CD4-positive, alpha-beta memory T cell (primary cell): ENCODE measurements at regions not wholly inside any gene's neighbourhood (a gene's known extent, or its start where the extent isn't known, plus 50 kb on each side); places are given as distances from the start of the nearest gene placed in this dataset.

Experiments
- CTCF ChIA-PET: fragments of 350-600 bp; sonication (Branson Sonifier 250); formaldehyde crosslinking; loops from one replicate; lab custom pipeline; 2021; ENCODE audit warnings: inconsistent platforms; ENCODE audit not compliant: partially characterized antibody; lab: Charles Lee
- POLR2A ChIA-PET: fragments of 350-600 bp; sonication (Branson Sonifier 250); formaldehyde crosslinking; loops from one replicate; lab custom pipeline; 2021; ENCODE audit not compliant: partially characterized antibody; lab: Charles Lee
- DNase-seq, 5 donors: peaks; one replicate each; pipeline versions ENCODE4 v3.0.0 to v3.0.0-alpha.2; 2020 to 2022; ENCODE audit warnings: mixed read lengths in 1 of 5
- H3K27ac ChIP-seq: one replicate; pipeline ENCODE4 v1.7.0; 2013; ENCODE audit warnings: low read depth, low read length
- H3K27me3 ChIP-seq: 2 replicates; pipeline ENCODE4 v1.7.0; 2013; ENCODE audit warnings: mild to moderate bottlenecking, low read length, moderate library complexity; ENCODE audit not compliant: insufficient read depth
- H3K36me3 ChIP-seq: 2 replicates; pipeline ENCODE4 v1.7.0; 2013; ENCODE audit warnings: mild to moderate bottlenecking, low read length, moderate library complexity; ENCODE audit not compliant: insufficient read depth
- H3K4me1 ChIP-seq: 2 replicates; pipeline ENCODE4 v1.7.0; 2013; ENCODE audit warnings: mild to moderate bottlenecking, low read length, moderate library complexity; ENCODE audit not compliant: insufficient read depth
- H3K4me3 ChIP-seq, 2 donors: one replicate each; pipeline ENCODE4 v1.7.0; 2013; ENCODE audit warnings: low read length in 2 of 2, mild to moderate bottlenecking in 1 of 2
- H3K9me3 ChIP-seq, 2 donors: one replicate each; pipeline ENCODE4 v1.7.0; 2013; ENCODE audit warnings: low read length in 2 of 2, control low read depth in 1 of 2; ENCODE audit not compliant: control insufficient read depth in 1 of 2
- H3K27ac Mint-ChIP-seq, 7 donors: one replicate each; pipeline ENCODE4 v1.8.0; 2020 to 2021; ENCODE audit warnings: mixed read lengths in 7 of 7, mild to moderate bottlenecking in 6 of 7, inconsistent platforms in 3 of 7, moderate library complexity in 3 of 7
- H3K27me3 Mint-ChIP-seq, 2 donors: one replicate each; pipeline ENCODE4 v1.8.0; 2020 to 2021; ENCODE audit warnings: mixed read lengths in 2 of 2
- H3K36me3 Mint-ChIP-seq, 2 donors: one replicate each; pipeline ENCODE4 v1.8.0; 2020 to 2021; ENCODE audit warnings: mixed read lengths in 2 of 2, inconsistent platforms in 1 of 2, mild to moderate bottlenecking in 1 of 2
- H3K4me1 Mint-ChIP-seq, 4 donors: one replicate each; pipeline ENCODE4 v1.8.0; 2020 to 2021; ENCODE audit warnings: mixed read lengths in 4 of 4, mild to moderate bottlenecking in 1 of 4
- H3K4me3 Mint-ChIP-seq, 8 donors: one replicate each; pipeline ENCODE4 v1.8.0; 2020 to 2021; ENCODE audit warnings: mixed read lengths in 8 of 8, mild to moderate bottlenecking in 7 of 8, moderate library complexity in 6 of 8, inconsistent platforms in 3 of 8
- H3K9me3 Mint-ChIP-seq, 8 donors: one replicate each; pipeline ENCODE4 v1.8.0; 2020 to 2021; ENCODE audit warnings: mixed read lengths in 8 of 8, mild to moderate bottlenecking in 5 of 8, inconsistent platforms in 3 of 8, moderate library complexity in 1 of 8
- intact Hi-C: fragments of 100-400 bp; cut with micrococcal nuclease; formaldehyde crosslinking; loops from one replicate; pipeline ENCODE4 v1.15.1; 2023

DNA sequence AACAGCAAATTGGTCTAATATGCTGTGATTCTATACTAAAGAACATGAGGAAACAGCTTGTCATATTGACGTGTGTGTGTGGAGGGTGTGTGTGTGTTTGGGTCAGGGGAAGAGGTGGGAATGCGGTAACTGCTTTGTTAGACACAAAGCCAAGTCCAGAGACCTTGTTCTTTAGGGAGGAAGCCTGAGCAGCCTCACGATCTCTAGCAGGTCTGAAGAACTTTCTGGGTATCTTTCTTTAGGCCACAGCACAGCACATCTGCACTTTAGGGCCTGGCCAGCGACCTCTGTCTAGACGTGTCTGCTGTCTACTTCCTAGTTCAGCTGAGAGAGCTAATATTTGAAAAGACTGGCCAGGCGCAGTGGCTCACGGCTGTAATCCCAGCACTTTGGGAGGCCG, 220.0 kb upstream of the TPRG1 start:
- ChIA-PET POLR2A (interaction anchor here (0.6 kb wide), 1 partner anchor 90 kb away, joined by 3 read pairs; no protein-coding TSS in a partner anchor), CTCF (interaction anchor here (1.3 to 13.4 kb wide), 8 partner anchors 6 to 1216 kb away, joined by 4 to 729 read pairs (median 70); partner anchors contain the start of gene BCL6)
- DNase-seq = no peak
- Histone ChIP-seq H3K27me3 (no peaks in the 10 kb centered on the region), H3K4me3 (no peak overlapping the region), H3K36me3 (no peaks in the 10 kb centered on the region), H3K27ac (no peak overlapping the region), H3K9me3 (no peaks in the 10 kb centered on the region), H3K4me1 (no peaks in the 10 kb centered on the region)
- intact Hi-C loops = loop anchor here (5.0 kb wide), 1 partner anchor 119 kb away; no protein-coding TSS in a partner anchor
- Mint-ChIP-seq H3K4me1 (peaks cover 0 to 3% (median 0%) of the 10 kb centered on the region in 4 donors), H3K27me3 (peaks cover 0 to 8% of the 10 kb centered on the region in 2 donors), H3K4me3 (no peak overlapping the region), H3K27ac (no peak overlapping the region), H3K9me3 (no peaks in the 10 kb centered on the region), H3K36me3 (no peaks in the 10 kb centered on the region)

GRCh38 chr3:188954590-188955208, 217.1 kb upstream of the TPRG1 start:
- ChIA-PET CTCF (interaction anchor here (0.5 to 13.4 kb wide), 61 partner anchors 9 to 1635 kb away, joined by 3 to 729 read pairs (median 3); partner anchors contain the start of genes BCL6 and RTP4), POLR2A (interaction anchor here (0.8 to 5.9 kb wide), 6 partner anchors 95 to 1216 kb away, joined by 3 to 90 read pairs (median 4); partner anchors contain the start of gene BCL6)
- Mint-ChIP-seq H3K27me3 (no peaks in the 10 kb centered on the region), H3K4me3 (no peak overlapping the region), H3K36me3 (no peaks in the 10 kb centered on the region), H3K9me3 (no peaks in the 10 kb centered on the region), H3K27ac (peak overlapping the region in 1 of 7 donors; percentile 45), H3K4me1 (no peaks in the 10 kb centered on the region)
- H3K27ac ChIP-seq = no peak overlapping the region
- intact Hi-C loops = loop anchor here (1.0 to 5.0 kb wide), 6 partner anchors 122 to 1637 kb away; no protein-coding TSS in a partner anchor
- no peaks in the 10 kb centered on the region for H3K9me3 ChIP-seq
- H3K4me3 ChIP-seq = no peak overlapping the region
- peak; percentile 48 to 76 (median 68) for DNase-seq
- H3K27me3 ChIP-seq = no peaks in the 10 kb centered on the region
- H3K36me3 ChIP-seq = no peaks in the 10 kb centered on the region
- H3K4me1 ChIP-seq = no peaks in the 10 kb centered on the region

- Mint-ChIP-seq H3K9me3 (no peaks in the 10 kb centered on the region), H3K4me1 (no peaks in the 10 kb centered on the region), H3K27me3 (no peaks in the 10 kb centered on the region), H3K27ac (no peak overlapping the region), H3K36me3 (no peaks in the 10 kb centered on the region), H3K4me3 (no peak overlapping the region)
- Histone ChIP-seq H3K27ac (no peak overlapping the region), H3K4me1 (no peaks in the 10 kb centered on the region), H3K27me3 (no peaks in the 10 kb centered on the region), H3K9me3 (no peaks in the 10 kb centered on the region), H3K36me3 (no peaks in the 10 kb centered on the region), H3K4me3 (no peak overlapping the region)
- ChIA-PET POLR2A (interaction anchor here (0.6 to 5.9 kb wide), 4 partner anchors 94 to 1217 kb away, joined by 3 to 90 read pairs (median 4); no protein-coding TSS in a partner anchor), CTCF (interaction anchor here (0.9 to 13.4 kb wide), 26 partner anchors 9 to 1637 kb away, joined by 3 to 729 read pairs (median 10); partner anchors contain the start of genes BCL6 and RTP4)
- intact Hi-C loops = loop anchor here (1.0 to 5.0 kb wide), 2 partner anchors 188 to 1639 kb away; no protein-coding TSS in a partner anchor
- DNase-seq = no peak
Measured at GRCh38 chr3:188955919-188956318, 215.9 kb upstream of the TPRG1 start.

GRCh38 chr3:188956839-188957489, 214.8 kb upstream of the TPRG1 start:
- ChIA-PET CTCF (interaction anchor here (1.1 to 13.4 kb wide), 20 partner anchors 8 to 1638 kb away, joined by 3 to 729 read pairs (median 6); partner anchors contain the start of gene BCL6), POLR2A (interaction anchor here (5.9 kb wide), 1 partner anchor 1218 kb away, joined by 90 read pairs; no protein-coding TSS in a partner anchor)
- H3K4me1 Mint-ChIP-seq = peaks cover 0 to 3% (median 2%) of the 10 kb centered on the region in 4 donors
- H3K4me1 ChIP-seq = no peaks in the 10 kb centered on the region
- intact Hi-C loops = loop anchor here (1.0 to 5.0 kb wide), 3 partner anchors 84 to 1640 kb away; no protein-coding TSS in a partner anchor
- H3K27ac Mint-ChIP-seq = no peak overlapping the region
- H3K4me3 Mint-ChIP-seq = no peak overlapping the region
- no peaks in the 10 kb centered on the region for H3K9me3 Mint-ChIP-seq
- DNase-seq = peak in 4 of 5 donors; percentile 26 to 31 (median 30)
- H3K27me3 ChIP-seq = no peaks in the 10 kb centered on the region
- H3K36me3 Mint-ChIP-seq = no peaks in the 10 kb centered on the region
- H3K4me3 ChIP-seq = no peak overlapping the region
- no peaks in the 10 kb centered on the region for H3K9me3 ChIP-seq
- H3K27ac ChIP-seq = no peak overlapping the region
- H3K36me3 ChIP-seq = no peaks in the 10 kb centered on the region
- H3K27me3 Mint-ChIP-seq = no peaks in the 10 kb centered on the region

DNA sequence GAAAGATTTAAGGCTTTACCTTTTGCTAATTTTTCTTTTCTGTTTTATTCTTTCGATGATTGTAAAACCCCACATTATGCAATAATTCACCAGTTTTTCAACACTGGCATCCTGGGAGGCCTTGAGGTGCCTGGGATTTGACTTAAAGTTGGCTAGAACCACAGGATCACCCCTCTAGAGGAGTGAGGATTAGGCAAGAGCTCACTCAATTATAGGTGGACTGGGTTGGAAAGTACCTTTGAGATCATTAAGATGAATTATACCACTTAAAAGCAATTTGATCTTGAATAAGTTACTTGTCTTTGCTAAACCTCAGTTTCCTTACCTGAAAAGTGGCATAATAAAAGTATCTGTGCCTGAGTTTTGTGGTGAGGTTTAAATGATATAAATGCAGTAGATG, 212.8 kb upstream of the TPRG1 start:
- H3K9me3 ChIP-seq = no peaks in the 10 kb centered on the region
- no peak overlapping the region for H3K4me3 Mint-ChIP-seq
- no peak overlapping the region for H3K27ac Mint-ChIP-seq
- CTCF ChIA-PET = interaction anchor here (0.7 to 13.4 kb wide), 3 partner anchors 184 to 1224 kb away, joined by 3 to 729 read pairs (median 167); no protein-coding TSS in a partner anchor
- no peak overlapping the region for H3K4me3 ChIP-seq
- H3K36me3 Mint-ChIP-seq = no peaks in the 10 kb centered on the region
- peaks cover 4% of the 10 kb centered on the region for H3K4me1 ChIP-seq
- no peak overlapping the region for H3K27ac ChIP-seq
- no peaks in the 10 kb centered on the region for H3K36me3 ChIP-seq
- no peaks in the 10 kb centered on the region for H3K27me3 ChIP-seq
- H3K9me3 Mint-ChIP-seq = no peaks in the 10 kb centered on the region
- H3K4me1 Mint-ChIP-seq = peaks cover 0 to 6% (median 3%) of the 10 kb centered on the region in 4 donors
- intact Hi-C loops = loop anchor here (5.0 kb wide), 1 partner anchor 1642 kb away; no protein-coding TSS in a partner anchor
- no peaks in the 10 kb centered on the region for H3K27me3 Mint-ChIP-seq
- POLR2A ChIA-PET = interaction anchor here (1.0 kb wide), 1 partner anchor 173 kb away, joined by 3 read pairs; no protein-coding TSS in a partner anchor
- DNase-seq = no peak

GRCh38 chr3:188962253-188963247, 209.2 kb upstream of the TPRG1 start:
- Mint-ChIP-seq H3K36me3 (no peaks in the 10 kb centered on the region), H3K27ac (peak overlapping the region in 1 of 7 donors; percentile 14), H3K27me3 (no peaks in the 10 kb centered on the region), H3K4me3 (peak overlapping the region in 1 of 8 donors; percentile 22), H3K9me3 (peaks cover 0 to 3% (median 0%) of the 10 kb centered on the region in 8 donors), H3K4me1 (peaks cover 0 to 6% (median 3%) of the 10 kb centered on the region in 4 donors)
- DNase-seq = no peak
- Histone ChIP-seq H3K4me1 (peaks cover 4% of the 10 kb centered on the region), H3K27me3 (no peaks in the 10 kb centered on the region), H3K36me3 (no peaks in the 10 kb centered on the region), H3K4me3 (no peak overlapping the region), H3K27ac (no peak overlapping the region), H3K9me3 (no peaks in the 10 kb centered on the region)
- ChIA-PET POLR2A (no interaction called here), CTCF (interaction anchor here (0.9 to 13.4 kb wide), 5 partner anchors 9 to 1227 kb away, joined by 3 to 729 read pairs (median 4); no protein-coding TSS in a partner anchor)
- intact Hi-C loops = no loop called here
